Bronchial epithelial cell (primary cell): ENCODE measurements at regions not wholly inside any gene's neighbourhood (a gene's known extent, or its start where the extent isn't known, plus 50 kb on each side); places are given as distances from the start of the nearest gene placed in this dataset.

Experiments used
- DNase-seq: peaks from one replicate; pipeline ENCODE4 v3.0.0-alpha.2; 2010; ENCODE audit warnings: low read depth
- FAIRE-seq: peaks from 2 replicates; lab custom pipeline; 2011; peaks lifted over from hg19 to GRCh38; lab: Jason Lieb, UNC
- H3K27me3 ChIP-seq: 2 replicates; pipeline ENCODE4 v1.5.1; 2011; ENCODE audit warnings: low read length; ENCODE audit not compliant: control insufficient read depth, insufficient read depth
- H3K36me3 ChIP-seq: 2 replicates; pipeline ENCODE4 v1.5.1; 2011; ENCODE audit warnings: low read length; ENCODE audit not compliant: control insufficient read depth, insufficient read depth
- H3K4me3 ChIP-seq: 2 replicates; pipeline ENCODE4 v1.5.1; 2011; ENCODE audit warnings: mild to moderate bottlenecking, low read depth, low read length, control low read depth
- TF ChIP-seq, protein P1 (sequence below): IDR thresholded peaks from 2 replicates; pipeline ENCODE4 v1.5.1; 2011; ENCODE audit warnings: mild to moderate bottlenecking, moderate library complexity, low read length, control low read depth, inconsistent platforms; ENCODE audit not compliant: insufficient read depth, severe bottlenecking

DNA sequence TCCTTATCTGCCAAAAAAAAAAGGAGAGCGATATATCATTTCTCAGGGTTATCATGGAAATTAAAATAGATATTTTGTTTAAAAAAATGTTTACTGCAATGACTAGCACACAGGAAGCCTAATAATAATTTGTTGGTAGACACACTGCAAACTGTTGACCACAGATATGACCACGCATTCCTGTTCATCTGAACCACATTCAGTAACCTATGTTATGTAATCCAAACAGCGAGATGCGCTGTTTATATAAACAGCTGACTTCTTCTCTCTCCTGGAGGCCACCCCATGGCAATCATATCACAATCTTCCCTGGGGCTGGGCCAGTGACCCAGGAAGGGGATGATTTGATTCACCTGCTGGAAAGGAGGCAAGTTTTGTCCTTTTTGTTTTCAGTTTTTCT is 129.3 kb upstream of the UST start:
- no peaks in the 10 kb centered on the region for H3K36me3 ChIP-seq
- FAIRE-seq = no peak
- H3K4me3 ChIP-seq = no peak overlapping the region
- no peaks in the 10 kb centered on the region for H3K27me3 ChIP-seq
- no peak for DNase-seq
- TF ChIP-seq, protein P1, sequence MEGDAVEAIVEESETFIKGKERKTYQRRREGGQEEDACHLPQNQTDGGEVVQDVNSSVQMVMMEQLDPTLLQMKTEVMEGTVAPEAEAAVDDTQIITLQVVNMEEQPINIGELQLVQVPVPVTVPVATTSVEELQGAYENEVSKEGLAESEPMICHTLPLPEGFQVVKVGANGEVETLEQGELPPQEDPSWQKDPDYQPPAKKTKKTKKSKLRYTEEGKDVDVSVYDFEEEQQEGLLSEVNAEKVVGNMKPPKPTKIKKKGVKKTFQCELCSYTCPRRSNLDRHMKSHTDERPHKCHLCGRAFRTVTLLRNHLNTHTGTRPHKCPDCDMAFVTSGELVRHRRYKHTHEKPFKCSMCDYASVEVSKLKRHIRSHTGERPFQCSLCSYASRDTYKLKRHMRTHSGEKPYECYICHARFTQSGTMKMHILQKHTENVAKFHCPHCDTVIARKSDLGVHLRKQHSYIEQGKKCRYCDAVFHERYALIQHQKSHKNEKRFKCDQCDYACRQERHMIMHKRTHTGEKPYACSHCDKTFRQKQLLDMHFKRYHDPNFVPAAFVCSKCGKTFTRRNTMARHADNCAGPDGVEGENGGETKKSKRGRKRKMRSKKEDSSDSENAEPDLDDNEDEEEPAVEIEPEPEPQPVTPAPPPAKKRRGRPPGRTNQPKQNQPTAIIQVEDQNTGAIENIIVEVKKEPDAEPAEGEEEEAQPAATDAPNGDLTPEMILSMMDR = no peak

DNA sequence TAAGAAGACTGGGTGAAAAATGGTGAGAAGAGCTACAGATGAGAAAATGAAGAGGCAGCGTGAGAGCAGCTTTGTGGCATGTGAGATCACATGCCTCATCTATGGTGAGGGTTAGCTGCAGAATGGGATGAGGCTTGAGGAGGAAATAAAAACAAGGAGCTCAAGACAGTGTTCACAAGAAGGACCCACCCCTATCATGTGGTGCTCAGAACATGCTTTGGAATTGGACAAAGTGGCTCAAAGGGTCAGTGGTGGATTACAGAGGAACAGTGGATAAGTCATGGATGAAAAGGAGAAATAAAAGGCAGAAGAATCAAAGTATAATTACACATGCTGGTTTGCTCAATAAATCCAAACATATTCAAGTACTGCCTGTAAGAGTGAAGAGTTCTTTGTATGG is 126.9 kb upstream of the UST start:
- DNase-seq (no peak), FAIRE-seq (peak; percentile 43)
- H3K27me3 ChIP-seq = no peaks in the 10 kb centered on the region
- H3K4me3 ChIP-seq = no peak overlapping the region
- TF ChIP-seq, protein P1 = no peak
- H3K36me3 ChIP-seq = no peaks in the 10 kb centered on the region

DNA sequence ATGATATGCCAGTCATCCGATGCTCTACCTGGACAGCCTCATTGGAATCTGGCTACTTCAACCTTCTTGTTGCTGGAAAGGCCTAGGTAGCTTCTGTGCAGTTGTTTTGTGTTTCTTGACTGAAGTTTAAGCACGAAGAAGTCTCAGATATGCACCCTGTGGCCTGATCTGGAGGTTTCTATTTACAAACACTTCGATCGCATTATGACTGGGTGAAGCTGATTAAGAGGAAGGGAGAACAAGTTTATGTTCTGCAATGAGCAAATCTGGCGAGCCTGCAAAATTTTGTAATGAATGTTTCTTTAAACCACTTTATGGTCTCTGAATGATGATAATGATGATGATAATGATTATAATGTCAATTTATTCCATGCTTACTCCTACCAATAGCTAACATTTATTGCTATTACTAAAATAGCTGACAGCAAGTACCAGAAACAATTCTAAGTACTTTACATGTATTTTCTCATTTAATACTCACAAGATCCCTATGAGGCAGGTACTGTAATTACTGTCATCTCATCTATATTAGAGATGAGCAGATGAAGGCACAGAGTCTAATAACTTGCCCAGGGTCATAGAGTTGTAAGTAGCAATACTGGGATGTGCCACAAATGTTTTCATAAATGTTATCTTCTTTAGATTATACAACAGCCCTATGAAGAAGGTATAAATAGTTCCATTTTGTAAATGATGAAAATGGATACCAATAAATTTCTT is 126.1 kb upstream of the UST start:
- TF ChIP-seq, protein P1 = no peak
- no peaks in the 10 kb centered on the region for H3K36me3 ChIP-seq
- H3K4me3 ChIP-seq = no peak overlapping the region
- DNase-seq (no peak), FAIRE-seq (no peak)
- no peaks in the 10 kb centered on the region for H3K27me3 ChIP-seq

DNA sequence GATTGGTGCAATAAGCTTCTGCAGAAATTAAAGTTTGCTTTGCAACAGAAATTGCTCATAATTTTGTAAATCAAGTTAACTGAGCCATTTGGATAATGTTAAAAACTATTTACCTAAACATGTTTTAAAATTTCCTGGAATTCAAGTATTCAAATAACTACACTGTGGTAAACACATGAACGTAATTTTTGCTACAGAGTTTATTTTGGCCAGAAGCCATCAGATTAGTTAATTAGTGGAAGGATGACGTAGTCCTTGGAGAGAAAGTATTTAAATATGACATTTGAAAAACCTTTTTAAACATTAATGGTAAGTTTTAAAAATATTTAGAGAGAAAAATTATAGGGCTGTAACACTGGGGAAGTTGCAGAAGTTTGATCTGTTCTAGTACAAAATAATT is 121.2 kb upstream of the UST start:
- Histone ChIP-seq H3K27me3 (no peaks in the 10 kb centered on the region), H3K4me3 (no peak overlapping the region), H3K36me3 (no peaks in the 10 kb centered on the region)
- FAIRE-seq = no peak
- TF ChIP-seq, protein P1 = no peak
- DNase-seq = peak; percentile 7

DNA sequence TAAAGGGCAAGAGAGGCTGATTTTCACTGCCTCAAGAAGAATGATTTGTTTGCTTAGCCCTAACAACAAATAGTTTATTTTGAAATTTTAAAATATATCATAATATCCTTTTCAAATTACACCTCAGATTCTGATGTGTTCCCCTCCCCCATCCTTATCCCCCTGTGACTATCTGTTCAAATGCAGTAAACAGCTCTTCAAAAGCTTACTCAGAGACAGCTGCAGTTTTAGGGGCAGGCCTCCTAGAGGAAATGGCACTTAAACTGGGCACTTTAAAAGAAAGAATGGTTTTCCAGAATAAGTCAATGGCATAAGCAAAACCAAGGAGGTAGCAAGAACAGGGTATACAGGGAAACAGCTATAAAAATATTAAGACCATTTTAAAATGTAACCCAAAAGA is 118.6 kb upstream of the UST start:
- no peak for FAIRE-seq
- TF ChIP-seq, protein P1 = no peak
- DNase-seq = no peak
- Histone ChIP-seq H3K27me3 (no peaks in the 10 kb centered on the region), H3K4me3 (no peak overlapping the region), H3K36me3 (no peaks in the 10 kb centered on the region)

DNA sequence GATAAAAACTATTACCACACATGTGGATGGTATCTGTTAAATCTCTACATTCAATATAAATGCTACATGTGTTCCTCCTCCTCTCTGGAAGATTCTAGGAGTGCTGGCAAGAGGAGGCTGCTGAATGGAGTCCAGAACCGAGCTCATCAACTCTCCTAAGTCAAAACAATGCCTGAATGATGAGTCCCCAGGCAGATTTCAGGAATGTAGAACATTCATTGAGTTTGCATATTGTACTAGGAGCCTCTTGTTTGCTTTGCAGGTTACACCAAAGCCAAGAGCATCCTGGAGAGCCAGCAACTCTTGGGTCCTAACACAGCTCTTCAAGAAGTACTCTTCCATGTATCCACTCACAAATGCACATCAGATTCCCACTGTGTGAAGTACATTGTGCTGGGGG is 117.6 kb upstream of the UST start:
- TF ChIP-seq, protein P1 = no peak
- FAIRE-seq (no peak), DNase-seq (no peak)
- Histone ChIP-seq H3K27me3 (no peaks in the 10 kb centered on the region), H3K36me3 (no peaks in the 10 kb centered on the region), H3K4me3 (no peak overlapping the region)
